HepG2 (cell line): ENCODE measurements at regions not wholly inside any gene's neighbourhood (a gene's known extent, or its start where the extent isn't known, plus 50 kb on each side); places are given as distances from the start of the nearest gene placed in this dataset.

Experiments used
- ATAC-seq: fragments of 200-7000 bp; cut with Tn5 transposase; 3 replicates; pipeline ENCODE4 v1.9.1; 2020; ENCODE audit warnings: mild to moderate bottlenecking, moderate library complexity
- BruUV-seq: library from RNA; stranded (reverse); fragments of 400-500 nt; replicated peaks from 2 replicates; lab custom pipeline; 2021; lab: Mats Ljungman, UMichigan
- CTCF ChIA-PET: fragments of 300-600 bp; formaldehyde crosslinking; extraction: SDS; loops from one replicate; lab custom pipeline; 2021; ENCODE audit warnings: low total read pairs, inconsistent platforms, low intra/inter-chr PET ratio; lab: Yijun Ruan, JAX
- POLR2A ChIA-PET: fragments of 350-600 bp; sonication (Branson Sonifier 250); formaldehyde crosslinking; loops from one replicate; lab custom pipeline; 2020; ENCODE audit warnings: antibody characterized with exemption, inconsistent platforms; lab: Yijun Ruan, JAX
- DNase-seq: peaks from one replicate; pipeline ENCODE4 v3.0.0-alpha.2; 2015; ENCODE audit warnings: low spot score
- FAIRE-seq: peaks from 3 replicates; lab custom pipeline; 2011; peaks lifted over from hg19 to GRCh38; lab: Jason Lieb, UNC
- H2AFZ ChIP-seq: one replicate; pipeline ENCODE4 v1.6.1; 2011; ENCODE audit warnings: low read length, inconsistent platforms
- H3K27ac ChIP-seq: fragments of 300-600 bp; 3 replicates; pipeline ENCODE4 v1.8.0; 2011; ENCODE audit warnings: mixed run types, mild to moderate bottlenecking, mixed read lengths, low read length, inconsistent platforms; ENCODE audit not compliant: insufficient read depth; ENCODE audit errors: extremely low read length
- H3K27me3 ChIP-seq, 2 experiments: fragments of 200-600 bp in 1 of 2; 2 replicates in 1 of 2; 3 replicates in 1 of 2; pipeline versions ENCODE4 v1.6.0 to v1.8.0; 2011; ENCODE audit warnings: low read length in 2 of 2, mild to moderate bottlenecking in 2 of 2, moderate library complexity in 2 of 2, inconsistent platforms in 1 of 2; ENCODE audit not compliant: insufficient read depth in 2 of 2, control insufficient read depth in 1 of 2
- H3K36me3 ChIP-seq, 2 experiments: fragments of 200-600 bp in 1 of 2; replicated peaks in 1 of 2; 2 replicates in 1 of 2; 3 replicates in 1 of 2; pipeline versions ENCODE4 v1.5.1 to v1.8.0; 2011; ENCODE audit warnings: low read length in 2 of 2, inconsistent platforms in 1 of 2; ENCODE audit not compliant: insufficient read depth in 2 of 2, control insufficient read depth in 1 of 2
- H3K4me1 ChIP-seq: 2 replicates; pipeline ENCODE4 v1.5.1; 2012; ENCODE audit warnings: low read length, inconsistent platforms; ENCODE audit not compliant: insufficient read depth
- H3K4me2 ChIP-seq: 2 replicates; pipeline ENCODE4 v1.6.0; 2011; ENCODE audit warnings: low read depth, low read length, inconsistent platforms
- H3K4me3 ChIP-seq, 3 experiments: fragments of 200-600 bp in 1 of 3; sonication (generic), shearing (Covaris generic) in 1 of 3; replicated peaks in 1 of 3; 2 replicates each; pipeline ENCODE4 v1.5.1; 2011 to 2016; ENCODE audit warnings: low read length in 3 of 3, inconsistent platforms in 2 of 3, low read depth in 2 of 3, mild to moderate bottlenecking in 2 of 3, control low read depth in 1 of 3, mixed read lengths in 1 of 3; ENCODE audit not compliant: insufficient read depth in 1 of 3
- H3K79me2 ChIP-seq: one replicate; pipeline ENCODE4 v1.6.1; 2011; ENCODE audit warnings: low read length, inconsistent platforms; ENCODE audit not compliant: insufficient read depth
- H3K9ac ChIP-seq: 2 replicates; pipeline ENCODE4 v1.6.0; 2011; ENCODE audit warnings: mild to moderate bottlenecking, low read depth, low read length, inconsistent platforms; ENCODE audit not compliant: insufficient read depth
- H3K9me3 ChIP-seq: 2 replicates; pipeline ENCODE4 v1.5.1; 2012; ENCODE audit warnings: mild to moderate bottlenecking, low read length
- H4K20me1 ChIP-seq: 2 replicates; pipeline ENCODE4 v1.6.0; 2011; ENCODE audit warnings: inconsistent platforms, mild to moderate bottlenecking, low read length, moderate library complexity; ENCODE audit not compliant: insufficient read depth
- HCFC1 ChIP-seq: fragments of 150-350 bp; IDR thresholded peaks from 2 replicates; pipeline ENCODE4 v1.6.1; 2014; ENCODE audit warnings: low read depth, low read length
- HDAC2 ChIP-seq: sonication (generic); formaldehyde crosslinking; IDR thresholded peaks from 2 replicates; pipeline ENCODE4 v1.4.0; 2020; ENCODE audit warnings: missing genetic modification reagents
- MED8 ChIP-seq: sonication (generic); formaldehyde crosslinking; IDR thresholded peaks from 2 replicates; pipeline ENCODE4 v1.8.1; 2023; ENCODE audit warnings: mild to moderate bottlenecking, missing genetic modification reagents; ENCODE audit not compliant: insufficient replicate concordance
- TBL1XR1 ChIP-seq: fragments of 150-350 bp; IDR thresholded peaks from 2 replicates; pipeline ENCODE4 v1.6.1; 2014; ENCODE audit warnings: borderline replicate concordance, low read length; ENCODE audit not compliant: partially characterized antibody
- XRCC5 ChIP-seq: fragments of 200-400 bp; formaldehyde crosslinking; optimal IDR thresholded peaks from 2 replicates; pipeline ENCODE3; 2017; ENCODE audit warnings: mild to moderate bottlenecking, low read length
- ZBTB8A ChIP-seq: sonication (generic); formaldehyde crosslinking; IDR thresholded peaks from 2 replicates; pipeline ENCODE4 v1.4.0; 2020; ENCODE audit warnings: mild to moderate bottlenecking, low read depth, missing genetic modification reagents, borderline replicate concordance
- WGBS: methylation state at CpG from one replicate; pipeline ENCODE4 v1.1.6; 2017; ENCODE audit warnings: low lambda C conversion rate; 5-methylcytosine and 5-hydroxymethylcytosine counted together
- in situ Hi-C: cut with HindIII; loops from 2 replicates; pipeline ENCODE4 v1.10.0; 2017; ENCODE audit warnings: low pct_unique_long_range_greater_than_20kb; ENCODE audit not compliant: extremely low pct_ligation_motif_present
- intact Hi-C: fragments of 100-400 bp; cut with micrococcal nuclease; formaldehyde crosslinking; loops from one replicate; pipeline ENCODE4 v1.10.0; 2022; ENCODE audit not compliant: unreplicated experiment

- Histone ChIP-seq H3K9ac (no peak overlapping the region), H3K4me1 (peaks cover 16% of the 10 kb centered on the region), H3K36me3 (no peaks in the 10 kb centered on the region), H4K20me1 (no peaks in the 10 kb centered on the region), H3K27ac (no peak overlapping the region), H2AFZ (no peak overlapping the region), H3K27me3 (peaks cover 0 to 9% of the 10 kb centered on the region in 2 experiments; a peak in 2 of 5 replicates), H3K4me2 (no peak overlapping the region), H3K9me3 (no peaks in the 10 kb centered on the region), H3K4me3 (no peak overlapping the region), H3K79me2 (no peaks in the 10 kb centered on the region)
- no TSS peak for BruUV-seq
- TF ChIP-seq TBL1XR1 (no peak), XRCC5 (no peak), ZBTB8A (CRISPR knock-in tag) (no peak), HCFC1 (no peak)
- POLR2A ChIA-PET, result no interaction called here
- in situ Hi-C loops, result no loop called here
- 39% methylated on average over 4 of the region's 4 CpGs for WGBS
- ATAC-seq (no peak), DNase-seq (no peak), FAIRE-seq (no peak)
- CTCF ChIA-PET, result no interaction called here
- intact Hi-C loops, result no loop called here
Measured at GRCh38 chr6:44705596-44705995, 318.1 kb downstream of the CDC5L start.

DNA sequence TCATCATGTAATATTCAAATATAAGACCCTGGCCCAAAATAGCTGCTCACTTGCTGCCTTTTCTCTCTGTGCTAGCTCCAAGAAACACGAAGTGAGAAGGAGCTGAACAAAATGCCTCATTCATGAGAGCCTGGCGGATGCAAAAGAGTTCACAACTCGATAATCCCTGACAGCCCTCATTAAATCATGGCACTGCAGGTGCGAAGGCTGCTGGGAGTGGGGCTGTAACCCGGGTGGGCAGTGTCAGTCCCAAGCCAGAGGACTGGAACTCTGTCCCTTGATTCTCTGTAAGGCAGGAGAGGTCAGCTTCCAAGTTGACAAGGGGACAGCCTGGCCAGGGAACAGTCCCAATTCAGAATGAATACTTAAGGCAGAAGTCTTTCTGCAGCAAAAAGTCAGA, 318.5 kb downstream of the CDC5L start:
- Histone ChIP-seq H3K79me2 (no peaks in the 10 kb centered on the region), H4K20me1 (no peaks in the 10 kb centered on the region), H3K4me1 (peaks cover 12% of the 10 kb centered on the region), H3K36me3 (no peaks in the 10 kb centered on the region), H2AFZ (no peak overlapping the region), H3K27me3 (peaks cover 0 to 9% of the 10 kb centered on the region in 2 experiments; a peak in 2 of 5 replicates), H3K27ac (no peak overlapping the region), H3K4me3 (no peak overlapping the region), H3K9ac (no peak overlapping the region), H3K4me2 (no peak overlapping the region), H3K9me3 (no peaks in the 10 kb centered on the region)
- in situ Hi-C loops (no loop called here), intact Hi-C loops (no loop called here)
- ChIA-PET CTCF (no interaction called here), POLR2A (no interaction called here)
- FAIRE-seq (no peak), DNase-seq (no peak), ATAC-seq (no peak)
- 7% methylated on average over 5 of the region's 5 CpGs for WGBS
- TF ChIP-seq MED8 (CRISPR knock-in tag), result no peak
- no peak for TF ChIP-seq HDAC2 (CRISPR knock-in tag)
- BruUV-seq, result no TSS peak
